Activated naive CD4-positive, alpha-beta T cell treated with anti-CD3 and anti-CD28 coated beads, Interleukin-2, amount 50 U/mL, for 24 hours (primary cell): ENCODE measurements at regions not wholly inside any gene's neighbourhood (a gene's known extent, or its start where the extent isn't known, plus 50 kb on each side); places are given as distances from the start of the nearest gene placed in this dataset.

Experiments used
- H3K27ac Mint-ChIP-seq: one replicate; pipeline ENCODE4 v1.8.0; 2021; ENCODE audit warnings: mild to moderate bottlenecking, mixed read lengths
- H3K27me3 Mint-ChIP-seq: one replicate; pipeline ENCODE4 v1.8.0; 2021; ENCODE audit warnings: mixed read lengths
- H3K36me3 Mint-ChIP-seq: one replicate; pipeline ENCODE4 v1.8.0; 2021; ENCODE audit warnings: mixed read lengths
- H3K4me1 Mint-ChIP-seq: one replicate; pipeline ENCODE4 v1.8.0; 2021; ENCODE audit warnings: mixed read lengths
- H3K4me3 Mint-ChIP-seq: one replicate; pipeline ENCODE4 v1.8.0; 2021; ENCODE audit warnings: mild to moderate bottlenecking, mixed read lengths
- H3K9me3 Mint-ChIP-seq: one replicate; pipeline ENCODE4 v1.8.0; 2021; ENCODE audit warnings: mixed read lengths

GRCh38 chr3:25080461-25080860 lies 347.6 kb upstream of the RARB start:
- H3K36me3 Mint-ChIP-seq = no peaks in the 10 kb centered on the region
- no peaks in the 10 kb centered on the region for H3K27me3 Mint-ChIP-seq
- H3K9me3 Mint-ChIP-seq = no peaks in the 10 kb centered on the region
- H3K4me1 Mint-ChIP-seq = no peaks in the 10 kb centered on the region
- H3K4me3 Mint-ChIP-seq = no peak overlapping the region
- H3K27ac Mint-ChIP-seq = no peak overlapping the region

GRCh38 chr3:25084016-25084415 lies 344.0 kb upstream of the RARB start:
- H3K4me1 Mint-ChIP-seq = no peaks in the 10 kb centered on the region
- H3K9me3 Mint-ChIP-seq = no peaks in the 10 kb centered on the region
- no peak overlapping the region for H3K27ac Mint-ChIP-seq

GRCh38 chr3:25086721-25087120 lies 341.3 kb upstream of the RARB start:
- no peak overlapping the region for H3K4me3 Mint-ChIP-seq
- H3K4me1 Mint-ChIP-seq = no peaks in the 10 kb centered on the region
- H3K36me3 Mint-ChIP-seq = no peaks in the 10 kb centered on the region
- no peak overlapping the region for H3K27ac Mint-ChIP-seq
- no peaks in the 10 kb centered on the region for H3K9me3 Mint-ChIP-seq
- no peaks in the 10 kb centered on the region for H3K27me3 Mint-ChIP-seq

More at GRCh38 chr3:25084016-25084415, 344.0 kb upstream of the RARB start:
- Mint-ChIP-seq H3K4me3 (no peak overlapping the region), H3K27me3 (no peaks in the 10 kb centered on the region), H3K36me3 (no peaks in the 10 kb centered on the region)

GRCh38 chr3:25088284-25088683 lies 339.8 kb upstream of the RARB start:
- no peaks in the 10 kb centered on the region for H3K4me1 Mint-ChIP-seq
- H3K36me3 Mint-ChIP-seq = no peaks in the 10 kb centered on the region
- H3K9me3 Mint-ChIP-seq = no peaks in the 10 kb centered on the region
- H3K4me3 Mint-ChIP-seq = no peak overlapping the region
- H3K27ac Mint-ChIP-seq = no peak overlapping the region
- H3K27me3 Mint-ChIP-seq = no peaks in the 10 kb centered on the region

- Mint-ChIP-seq H3K4me1 (no peaks in the 10 kb centered on the region), H3K27ac (no peak overlapping the region), H3K9me3 (no peaks in the 10 kb centered on the region), H3K36me3 (no peaks in the 10 kb centered on the region), H3K27me3 (no peaks in the 10 kb centered on the region), H3K4me3 (no peak overlapping the region)
These were observed 337.2 kb upstream of the RARB start for GRCh38 chr3:25090698-25091453.

- Mint-ChIP-seq H3K4me3 (no peak overlapping the region), H3K4me1 (no peaks in the 10 kb centered on the region), H3K27me3 (no peaks in the 10 kb centered on the region), H3K36me3 (no peaks in the 10 kb centered on the region), H3K9me3 (no peaks in the 10 kb centered on the region), H3K27ac (no peak overlapping the region)
These were observed 336.1 kb upstream of the RARB start for GRCh38 chr3:25091934-25092333.

GRCh38 chr3:25094932-25095685 lies 333.0 kb upstream of the RARB start:
- no peaks in the 10 kb centered on the region for H3K9me3 Mint-ChIP-seq
- no peaks in the 10 kb centered on the region for H3K27me3 Mint-ChIP-seq

GRCh38 chr3:25096536-25096935 lies 331.5 kb upstream of the RARB start:
- Mint-ChIP-seq H3K36me3 (no peaks in the 10 kb centered on the region), H3K9me3 (no peaks in the 10 kb centered on the region), H3K4me3 (no peak overlapping the region), H3K27me3 (no peaks in the 10 kb centered on the region), H3K4me1 (no peaks in the 10 kb centered on the region), H3K27ac (no peak overlapping the region)

More at GRCh38 chr3:25094932-25095685, 333.0 kb upstream of the RARB start:
- Mint-ChIP-seq H3K4me3 (no peak overlapping the region), H3K27ac (no peak overlapping the region), H3K36me3 (no peaks in the 10 kb centered on the region), H3K4me1 (no peaks in the 10 kb centered on the region)

- Mint-ChIP-seq H3K27ac (no peak overlapping the region), H3K27me3 (no peaks in the 10 kb centered on the region), H3K36me3 (no peaks in the 10 kb centered on the region), H3K4me1 (no peaks in the 10 kb centered on the region), H3K9me3 (no peaks in the 10 kb centered on the region), H3K4me3 (no peak overlapping the region)
These were observed 331.0 kb upstream of the RARB start for GRCh38 chr3:25097023-25097422.

- no peaks in the 10 kb centered on the region for H3K27me3 Mint-ChIP-seq
- H3K27ac Mint-ChIP-seq = no peak overlapping the region
- H3K4me3 Mint-ChIP-seq = no peak overlapping the region
These were observed 328.4 kb upstream of the RARB start for GRCh38 chr3:25099666-25100065.

GRCh38 chr3:25103391-25103790 lies 324.7 kb upstream of the RARB start:
- H3K9me3 Mint-ChIP-seq = no peaks in the 10 kb centered on the region
- no peaks in the 10 kb centered on the region for H3K4me1 Mint-ChIP-seq
- H3K27ac Mint-ChIP-seq = no peak overlapping the region
- H3K27me3 Mint-ChIP-seq = no peaks in the 10 kb centered on the region
- no peak overlapping the region for H3K4me3 Mint-ChIP-seq
- H3K36me3 Mint-ChIP-seq = no peaks in the 10 kb centered on the region

More at GRCh38 chr3:25099666-25100065, 328.4 kb upstream of the RARB start:
- no peaks in the 10 kb centered on the region for H3K36me3 Mint-ChIP-seq
- H3K4me1 Mint-ChIP-seq = no peaks in the 10 kb centered on the region
- H3K9me3 Mint-ChIP-seq = no peaks in the 10 kb centered on the region

- peaks cover 7% of the 10 kb centered on the region for H3K9me3 Mint-ChIP-seq
- H3K36me3 Mint-ChIP-seq = no peaks in the 10 kb centered on the region
- H3K4me1 Mint-ChIP-seq = no peaks in the 10 kb centered on the region
- no peak overlapping the region for H3K4me3 Mint-ChIP-seq
- no peak overlapping the region for H3K27ac Mint-ChIP-seq
- H3K27me3 Mint-ChIP-seq = no peaks in the 10 kb centered on the region
These were observed 320.0 kb upstream of the RARB start for GRCh38 chr3:25107918-25108617.

- Mint-ChIP-seq H3K27me3 (no peaks in the 10 kb centered on the region), H3K36me3 (no peaks in the 10 kb centered on the region), H3K27ac (no peak overlapping the region), H3K9me3 (peaks cover 7% of the 10 kb centered on the region), H3K4me3 (no peak overlapping the region), H3K4me1 (no peaks in the 10 kb centered on the region)
These were observed 317.4 kb upstream of the RARB start for GRCh38 chr3:25110642-25111041.

GRCh38 chr3:25113891-25114290 lies 314.2 kb upstream of the RARB start:
- Mint-ChIP-seq H3K27ac (no peak overlapping the region), H3K4me1 (no peaks in the 10 kb centered on the region), H3K36me3 (no peaks in the 10 kb centered on the region), H3K4me3 (no peak overlapping the region), H3K9me3 (peaks cover 12% of the 10 kb centered on the region), H3K27me3 (no peaks in the 10 kb centered on the region)

GRCh38 chr3:25114532-25114931 lies 313.5 kb upstream of the RARB start:
- peaks cover 12% of the 10 kb centered on the region for H3K9me3 Mint-ChIP-seq
- H3K4me1 Mint-ChIP-seq = no peaks in the 10 kb centered on the region
- no peak overlapping the region for H3K4me3 Mint-ChIP-seq
- no peaks in the 10 kb centered on the region for H3K36me3 Mint-ChIP-seq
- no peak overlapping the region for H3K27ac Mint-ChIP-seq
- H3K27me3 Mint-ChIP-seq = no peaks in the 10 kb centered on the region
